Gastrocnemius medialis (tissue), 4 donors: ENCODE measurements at regions not wholly inside any gene's neighbourhood (a gene's known extent, or its start where the extent isn't known, plus 50 kb on each side); places are given as distances from the start of the nearest gene placed in this dataset.

Experiments used
- ATAC-seq, 2 donors: fragments of 150-250 bp; one replicate each; pipeline ENCODE4 v1.9.1; 2016
- DNase-seq, 2 donors: peaks; one replicate each; pipeline ENCODE4 v3.0.0-alpha.2; 2019
- H3K27ac ChIP-seq, 4 donors: fragments of 200-600 bp; sonication (generic); 1 replicate in 1 of 4; 2 replicates in 3 of 4; pipeline ENCODE4 v1.5.1; 2016 to 2018; ENCODE audit warnings: mild to moderate bottlenecking in 2 of 4, moderate library complexity in 1 of 4
- H3K27me3 ChIP-seq, 3 donors: fragments of 200-600 bp; sonication (generic) in 2 of 3; 1 replicate in 1 of 3; 2 replicates in 2 of 3; pipeline versions ENCODE4 v1.5.1 to v1.6.0; 2016 to 2019; ENCODE audit warnings: mild to moderate bottlenecking in 1 of 3, moderate library complexity in 1 of 3
- H3K36me3 ChIP-seq, 2 donors: fragments of 200-600 bp; sonication (generic) in 1 of 2; one replicate each; pipeline ENCODE4 v1.5.1; 2017 to 2018
- H3K4me1 ChIP-seq, 2 donors: fragments of 200-600 bp; sonication (generic) in 1 of 2; one replicate each; pipeline ENCODE4 v1.5.1; 2016 to 2017; ENCODE audit warnings: mild to moderate bottlenecking in 2 of 2
- H3K4me3 ChIP-seq, 4 donors: fragments of 200-600 bp; sonication (generic) in 3 of 4; 1 replicate in 1 of 4; 2 replicates in 3 of 4; pipeline ENCODE4 v1.5.1; 2016 to 2019; ENCODE audit warnings: mild to moderate bottlenecking in 2 of 4
- H3K9me3 ChIP-seq, 3 donors: fragments of 200-600 bp; sonication (generic) in 2 of 3; 1 replicate in 1 of 3; 2 replicates in 2 of 3; pipeline ENCODE4 v1.5.1; 2016 to 2019
- CTCF ChIP-seq, 5 experiments: fragments of 450-650 bp in 3 of 5; fragments of 200-600 bp in 2 of 5; sonication (generic) in 2 of 5; IDR thresholded peaks in 4 of 5; conservative IDR thresholded peaks in 1 of 5; 1 replicate in 4 of 5; 2 replicates in 1 of 5; pipeline ENCODE4 v1.5.1; 2016 to 2019; ENCODE audit warnings: antibody characterized with exemption in 5 of 5, mild to moderate bottlenecking in 3 of 5, moderate library complexity in 3 of 5
- POLR2A ChIP-seq, 2 donors: fragments of 450-650 bp; IDR thresholded peaks; one replicate each; pipeline ENCODE4 v1.6.1; 2017; ENCODE audit warnings: antibody characterized with exemption in 2 of 2, mild to moderate bottlenecking in 2 of 2, moderate library complexity in 2 of 2
- in situ Hi-C, 4 donors: fragments of 200-750 bp; cut with MboI; loops; one replicate each; pipeline versions ENCODE4 v1.15.0 to v1.8.0; 2017; ENCODE audit warnings: low sequenced_read_pairs in 4 of 4
- intact Hi-C: fragments of 100-400 bp; cut with DNase I; formaldehyde crosslinking; loops from one replicate; pipeline ENCODE4 v1.15.1; 2023; ENCODE audit warnings: low total_unique reads

GRCh38 chr9:106468431-106468830 lies 394.5 kb upstream of the ZNF462 start:
- no peak overlapping the region for H3K4me3 ChIP-seq
- DNase-seq (no peak), ATAC-seq (no peak)
- H3K27me3 ChIP-seq, result no peaks in the 10 kb centered on the region
- intact Hi-C loops, result no loop called here
- TF ChIP-seq CTCF (IDR thresholded peaks at IDR 0.05 in 4 of 5, conservative IDR thresholded peaks at IDR 0.05 in 1 of 5) (no peak), POLR2A (IDR thresholded peaks at IDR 0.05) (no peak)
- H3K27ac ChIP-seq, result no peak overlapping the region
- H3K4me1 ChIP-seq, result no peaks in the 10 kb centered on the region
- no peaks in the 10 kb centered on the region for H3K9me3 ChIP-seq
- in situ Hi-C loops, result no loop called here
- H3K36me3 ChIP-seq, result no peaks in the 10 kb centered on the region

GRCh38 chr9:106478312-106478711 lies 384.7 kb upstream of the ZNF462 start:
- no peak for TF ChIP-seq POLR2A (IDR thresholded peaks at IDR 0.05)
- no peak for TF ChIP-seq CTCF (IDR thresholded peaks at IDR 0.05 in 4 of 5, conservative IDR thresholded peaks at IDR 0.05 in 1 of 5)
- intact Hi-C loops, result no loop called here
- in situ Hi-C loops, result no loop called here
- Histone ChIP-seq H3K27ac (no peak overlapping the region), H3K27me3 (no peaks in the 10 kb centered on the region), H3K4me1 (peaks cover 5 to 15% of the 10 kb centered on the region in 2 donors), H3K4me3 (no peak overlapping the region), H3K9me3 (no peaks in the 10 kb centered on the region), H3K36me3 (no peaks in the 10 kb centered on the region)
- DNase-seq (no peak), ATAC-seq (no peak)

GRCh38 chr9:106478727-106479126 lies 384.2 kb upstream of the ZNF462 start:
- peaks cover 5 to 15% of the 10 kb centered on the region in 2 donors for H3K4me1 ChIP-seq

GRCh38 chr9:106479679-106480078 lies 383.3 kb upstream of the ZNF462 start:
- no peak for TF ChIP-seq POLR2A (IDR thresholded peaks at IDR 0.05)
- TF ChIP-seq CTCF (IDR thresholded peaks at IDR 0.05 in 4 of 5, conservative IDR thresholded peaks at IDR 0.05 in 1 of 5), result no peak
- in situ Hi-C loops (no loop called here), intact Hi-C loops (no loop called here)
- ATAC-seq (no peak), DNase-seq (no peak)
- Histone ChIP-seq H3K27me3 (no peaks in the 10 kb centered on the region), H3K9me3 (no peaks in the 10 kb centered on the region), H3K27ac (no peak overlapping the region), H3K4me1 (peaks cover 5 to 15% of the 10 kb centered on the region in 2 donors), H3K4me3 (no peak overlapping the region), H3K36me3 (no peaks in the 10 kb centered on the region)

More at GRCh38 chr9:106478727-106479126, 384.2 kb upstream of the ZNF462 start:
- DNase-seq (no peak), ATAC-seq (no peak)
- intact Hi-C loops (no loop called here), in situ Hi-C loops (no loop called here)
- Histone ChIP-seq H3K9me3 (no peaks in the 10 kb centered on the region), H3K36me3 (no peaks in the 10 kb centered on the region), H3K4me3 (no peak overlapping the region), H3K27ac (no peak overlapping the region), H3K27me3 (no peaks in the 10 kb centered on the region)
- no peak for TF ChIP-seq POLR2A (IDR thresholded peaks at IDR 0.05)
- TF ChIP-seq CTCF (IDR thresholded peaks at IDR 0.05 in 4 of 5, conservative IDR thresholded peaks at IDR 0.05 in 1 of 5), result no peak

- Histone ChIP-seq H3K4me3 (no peak overlapping the region), H3K27ac (no peak overlapping the region), H3K27me3 (no peaks in the 10 kb centered on the region), H3K9me3 (no peaks in the 10 kb centered on the region), H3K4me1 (peaks cover 5 to 15% of the 10 kb centered on the region in 2 donors), H3K36me3 (no peaks in the 10 kb centered on the region)
- DNase-seq (no peak), ATAC-seq (no peak)
- in situ Hi-C loops (no loop called here), intact Hi-C loops (no loop called here)
- TF ChIP-seq POLR2A (IDR thresholded peaks at IDR 0.05), result no peak
- no peak for TF ChIP-seq CTCF (IDR thresholded peaks at IDR 0.05 in 4 of 5, conservative IDR thresholded peaks at IDR 0.05 in 1 of 5)
Measured at GRCh38 chr9:106481013-106481609, 381.9 kb upstream of the ZNF462 start.
